ENCODE measurements at regions not wholly inside any gene's neighbourhood (a gene's known extent, or its start where the extent isn't known, plus 50 kb on each side); places are given as distances from the start of the nearest gene placed in this dataset.

GRCh38 chr15:54687628-54688027 lies 509.1 kb downstream of the RSL24D1 start:
- ATAC-seq, result no peak
- no peaks in the 10 kb centered on the region for H3K27me3 ChIP-seq
- H3K9me3 ChIP-seq, result no peaks in the 10 kb centered on the region
- peak overlapping the region in 1 of 2 donors; percentile 4 for H3K4me3 ChIP-seq
- TF ChIP-seq, protein P1, sequence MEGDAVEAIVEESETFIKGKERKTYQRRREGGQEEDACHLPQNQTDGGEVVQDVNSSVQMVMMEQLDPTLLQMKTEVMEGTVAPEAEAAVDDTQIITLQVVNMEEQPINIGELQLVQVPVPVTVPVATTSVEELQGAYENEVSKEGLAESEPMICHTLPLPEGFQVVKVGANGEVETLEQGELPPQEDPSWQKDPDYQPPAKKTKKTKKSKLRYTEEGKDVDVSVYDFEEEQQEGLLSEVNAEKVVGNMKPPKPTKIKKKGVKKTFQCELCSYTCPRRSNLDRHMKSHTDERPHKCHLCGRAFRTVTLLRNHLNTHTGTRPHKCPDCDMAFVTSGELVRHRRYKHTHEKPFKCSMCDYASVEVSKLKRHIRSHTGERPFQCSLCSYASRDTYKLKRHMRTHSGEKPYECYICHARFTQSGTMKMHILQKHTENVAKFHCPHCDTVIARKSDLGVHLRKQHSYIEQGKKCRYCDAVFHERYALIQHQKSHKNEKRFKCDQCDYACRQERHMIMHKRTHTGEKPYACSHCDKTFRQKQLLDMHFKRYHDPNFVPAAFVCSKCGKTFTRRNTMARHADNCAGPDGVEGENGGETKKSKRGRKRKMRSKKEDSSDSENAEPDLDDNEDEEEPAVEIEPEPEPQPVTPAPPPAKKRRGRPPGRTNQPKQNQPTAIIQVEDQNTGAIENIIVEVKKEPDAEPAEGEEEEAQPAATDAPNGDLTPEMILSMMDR (IDR thresholded peaks at IDR 0.05), result no peak
- TF ChIP-seq POLR2A (IDR thresholded peaks at IDR 0.05), result no peak
- no peaks in the 10 kb centered on the region for H3K4me1 ChIP-seq
- WGBS, 2 donors (ENCODE audit: low coverage in 1 of 2), result 46 to 49% methylated on average over 10 of the region's 10 CpGs
- H3K27ac ChIP-seq, result no peak overlapping the region
- H3K36me3 ChIP-seq, result no peaks in the 10 kb centered on the region

Measured in gastroesophageal sphincter (tissue), 4 donors.